ENCODE measurements at regions not wholly inside any gene's neighbourhood (a gene's known extent, or its start where the extent isn't known, plus 50 kb on each side); places are given as distances from the start of the nearest gene placed in this dataset.

- TF ChIP-seq CTCF (IDR thresholded peaks at IDR 0.05) (no peak), POLR2A (IDR thresholded peaks at IDR 0.05) (no peak), POLR2AphosphoS5 (IDR thresholded peaks at IDR 0.05) (no peak)
Observed at GRCh38 chr3:18780959-18781358, 355.8 kb upstream of the SATB1 start.

All from suprapubic skin (tissue), 4 donors.